ENCODE measurements at regions not wholly inside any gene's neighbourhood (a gene's known extent, or its start where the extent isn't known, plus 50 kb on each side); places are given as distances from the start of the nearest gene placed in this dataset.

GRCh38 chr1:234842726-234843641, 233.0 kb upstream of the IRF2BP2 start:
- Mint-ChIP-seq H3K27ac (peak overlapping the region; percentile 51 to 71), H3K4me1 (ENCODE audit: low read depth in 2 of 2) (peaks cover 29 to 35% of the 10 kb centered on the region in 2 donors), H3K9me3 (no peaks in the 10 kb centered on the region), H3K36me3 (ENCODE audit: insufficient read depth) (no peaks in the 10 kb centered on the region), H3K4me3 (peak overlapping the region; percentile 58 to 66), H3K27me3 (no peaks in the 10 kb centered on the region)
- ATAC-seq (replicated peaks), result peak; percentile 63
- DNase-seq, result peak; percentile 41 to 47 (median 42)

- no peak overlapping the region for H3K4me3 Mint-ChIP-seq
- ATAC-seq (replicated peaks) (no peak), DNase-seq (no peak)
- H3K27ac Mint-ChIP-seq, result no peak overlapping the region
- peaks cover 29 to 38% of the 10 kb centered on the region in 2 donors for H3K4me1 Mint-ChIP-seq (ENCODE audit: low read depth in 2 of 2)
- H3K36me3 Mint-ChIP-seq (ENCODE audit: insufficient read depth), result no peaks in the 10 kb centered on the region
- H3K27me3 Mint-ChIP-seq, result no peaks in the 10 kb centered on the region
- no peaks in the 10 kb centered on the region for H3K9me3 Mint-ChIP-seq
Measured at GRCh38 chr1:234841710-234842231, 231.8 kb upstream of the IRF2BP2 start.

GRCh38 chr1:234841281-234841680, 231.3 kb upstream of the IRF2BP2 start:
- Mint-ChIP-seq H3K36me3 (ENCODE audit: insufficient read depth) (no peaks in the 10 kb centered on the region), H3K4me1 (ENCODE audit: low read depth in 2 of 2) (peaks cover 29 to 38% of the 10 kb centered on the region in 2 donors), H3K27ac (peak overlapping the region in 1 of 2 donors; percentile 69), H3K27me3 (no peaks in the 10 kb centered on the region), H3K4me3 (no peak overlapping the region), H3K9me3 (no peaks in the 10 kb centered on the region)
- DNase-seq (no peak), ATAC-seq (replicated peaks) (no peak)

GRCh38 chr1:234840843-234841242, 230.9 kb upstream of the IRF2BP2 start:
- ATAC-seq (replicated peaks) (no peak), DNase-seq (no peak)
- Mint-ChIP-seq H3K4me1 (ENCODE audit: low read depth in 2 of 2) (peaks cover 29 to 38% of the 10 kb centered on the region in 2 donors), H3K4me3 (no peak overlapping the region), H3K27ac (peak overlapping the region in 1 of 2 donors; percentile 69), H3K27me3 (no peaks in the 10 kb centered on the region), H3K36me3 (ENCODE audit: insufficient read depth) (no peaks in the 10 kb centered on the region), H3K9me3 (no peaks in the 10 kb centered on the region)

- Mint-ChIP-seq H3K4me3 (no peak overlapping the region), H3K27me3 (no peaks in the 10 kb centered on the region), H3K9me3 (no peaks in the 10 kb centered on the region), H3K36me3 (ENCODE audit: insufficient read depth) (no peaks in the 10 kb centered on the region), H3K27ac (peak overlapping the region in 1 of 2 donors; percentile 69), H3K4me1 (ENCODE audit: low read depth in 2 of 2) (peaks cover 24 to 32% of the 10 kb centered on the region in 2 donors)
- no peak for ATAC-seq (replicated peaks)
- no peak for DNase-seq
Measured at GRCh38 chr1:234840253-234840652, 230.3 kb upstream of the IRF2BP2 start.

- DNase-seq, result no peak
- H3K27ac Mint-ChIP-seq, result no peak overlapping the region
Measured at GRCh38 chr1:234839663-234840062, 229.7 kb upstream of the IRF2BP2 start.

GRCh38 chr1:234838820-234839219, 228.8 kb upstream of the IRF2BP2 start:
- H3K4me1 Mint-ChIP-seq (ENCODE audit: low read depth in 2 of 2), result peaks cover 13 to 22% of the 10 kb centered on the region in 2 donors

More at GRCh38 chr1:234839663-234840062, 229.7 kb upstream of the IRF2BP2 start:
- H3K9me3 Mint-ChIP-seq, result no peaks in the 10 kb centered on the region
- H3K4me3 Mint-ChIP-seq, result no peak overlapping the region
- no peaks in the 10 kb centered on the region for H3K36me3 Mint-ChIP-seq (ENCODE audit: insufficient read depth)
- ATAC-seq (replicated peaks), result no peak
- H3K4me1 Mint-ChIP-seq (ENCODE audit: low read depth in 2 of 2), result peaks cover 20 to 26% of the 10 kb centered on the region in 2 donors
- no peaks in the 10 kb centered on the region for H3K27me3 Mint-ChIP-seq

GRCh38 chr1:234838182-234838581, 228.2 kb upstream of the IRF2BP2 start:
- Mint-ChIP-seq H3K36me3 (ENCODE audit: insufficient read depth) (no peaks in the 10 kb centered on the region), H3K4me3 (no peak overlapping the region), H3K4me1 (ENCODE audit: low read depth in 2 of 2) (peaks cover 9 to 18% of the 10 kb centered on the region in 2 donors), H3K27ac (no peak overlapping the region), H3K9me3 (no peaks in the 10 kb centered on the region), H3K27me3 (no peaks in the 10 kb centered on the region)
- ATAC-seq (replicated peaks) (no peak), DNase-seq (no peak)

More at GRCh38 chr1:234838820-234839219, 228.8 kb upstream of the IRF2BP2 start:
- ATAC-seq (replicated peaks) (no peak), DNase-seq (no peak)
- no peaks in the 10 kb centered on the region for H3K27me3 Mint-ChIP-seq
- no peaks in the 10 kb centered on the region for H3K9me3 Mint-ChIP-seq
- no peak overlapping the region for H3K4me3 Mint-ChIP-seq
- H3K27ac Mint-ChIP-seq, result no peak overlapping the region
- H3K36me3 Mint-ChIP-seq (ENCODE audit: insufficient read depth), result no peaks in the 10 kb centered on the region

- Mint-ChIP-seq H3K27ac (no peak overlapping the region), H3K36me3 (ENCODE audit: insufficient read depth) (no peaks in the 10 kb centered on the region), H3K4me1 (ENCODE audit: low read depth in 2 of 2) (peaks cover 4 to 13% of the 10 kb centered on the region in 2 donors), H3K4me3 (no peak overlapping the region), H3K9me3 (no peaks in the 10 kb centered on the region), H3K27me3 (no peaks in the 10 kb centered on the region)
- no peak for ATAC-seq (replicated peaks)
- DNase-seq, result no peak
Measured at GRCh38 chr1:234837713-234838112, 227.7 kb upstream of the IRF2BP2 start.

GRCh38 chr1:234836776-234837357, 226.9 kb upstream of the IRF2BP2 start:
- H3K4me1 Mint-ChIP-seq (ENCODE audit: low read depth in 2 of 2), result peaks cover 0 to 9% of the 10 kb centered on the region in 2 donors
- no peak overlapping the region for H3K4me3 Mint-ChIP-seq
- H3K36me3 Mint-ChIP-seq (ENCODE audit: insufficient read depth), result no peaks in the 10 kb centered on the region
- no peaks in the 10 kb centered on the region for H3K9me3 Mint-ChIP-seq
- no peak overlapping the region for H3K27ac Mint-ChIP-seq
- DNase-seq (no peak), ATAC-seq (replicated peaks) (no peak)
- no peaks in the 10 kb centered on the region for H3K27me3 Mint-ChIP-seq

- ATAC-seq (replicated peaks), result no peak
- no peak overlapping the region for H3K4me3 Mint-ChIP-seq
- H3K9me3 Mint-ChIP-seq, result no peaks in the 10 kb centered on the region
- peaks cover 0 to 4% of the 10 kb centered on the region in 2 donors for H3K4me1 Mint-ChIP-seq (ENCODE audit: low read depth in 2 of 2)
- H3K27me3 Mint-ChIP-seq, result no peaks in the 10 kb centered on the region
- no peaks in the 10 kb centered on the region for H3K36me3 Mint-ChIP-seq (ENCODE audit: insufficient read depth)
- no peak overlapping the region for H3K27ac Mint-ChIP-seq
- DNase-seq, result no peak
Measured at GRCh38 chr1:234836045-234836681, 226.2 kb upstream of the IRF2BP2 start.

GRCh38 chr1:234835239-234835638, 225.3 kb upstream of the IRF2BP2 start:
- no peak for ATAC-seq (replicated peaks)
- Mint-ChIP-seq H3K27me3 (no peaks in the 10 kb centered on the region), H3K4me1 (ENCODE audit: low read depth in 2 of 2) (peaks cover 0 to 4% of the 10 kb centered on the region in 2 donors), H3K36me3 (ENCODE audit: insufficient read depth) (no peaks in the 10 kb centered on the region), H3K27ac (no peak overlapping the region), H3K9me3 (no peaks in the 10 kb centered on the region), H3K4me3 (no peak overlapping the region)
- DNase-seq, result no peak

GRCh38 chr1:234833646-234834045, 223.7 kb upstream of the IRF2BP2 start:
- Mint-ChIP-seq H3K27me3 (peaks cover 0 to 13% of the 10 kb centered on the region in 2 donors), H3K27ac (no peak overlapping the region), H3K4me3 (no peak overlapping the region), H3K4me1 (ENCODE audit: low read depth in 2 of 2) (peaks cover 0 to 4% of the 10 kb centered on the region in 2 donors), H3K9me3 (no peaks in the 10 kb centered on the region), H3K36me3 (ENCODE audit: insufficient read depth) (no peaks in the 10 kb centered on the region)
- DNase-seq, result no peak
- no peak for ATAC-seq (replicated peaks)

All from effector memory CD8-positive, alpha-beta T cell (primary cell).